ENCODE measurements at regions not wholly inside any gene's neighbourhood (a gene's known extent, or its start where the extent isn't known, plus 50 kb on each side); places are given as distances from the start of the nearest gene placed in this dataset.

- TF ChIP-seq ZBTB33 (IDR thresholded peaks at IDR 0.05; ENCODE audit: extremely low read depth, insufficient replicate concordance, low read length) = no peak
- no peak for TF ChIP-seq CEBPB (IDR thresholded peaks at IDR 0.05; ENCODE audit: low read depth)
- TF ChIP-seq TCF7L2 (IDR thresholded peaks at IDR 0.05; ENCODE audit: borderline replicate concordance, extremely low read depth, insufficient read depth, insufficient read length) = no peak
- TF ChIP-seq JUND (IDR thresholded peaks at IDR 0.05) = no peak
- TF ChIP-seq YY1 (IDR thresholded peaks at IDR 0.05; ENCODE audit: extremely low read depth, insufficient replicate concordance, low read depth, low read length) = no peak
These were observed 1540.0 kb upstream of the PABPC4L start (continued) for GRCh38 chr4:135741583-135741982.

- no TSS peak for BruUV-seq (replicated peaks)
- RAD21 ChIA-PET (ENCODE audit: low non-redundant PET in 1 of 2, low total read pairs in 2 of 2, uncharacterized antibody in 2 of 2, unreplicated experiment in 2 of 2) = no interaction called here
- no peaks in the 10 kb centered on the region for H3K27me3 ChIP-seq (ENCODE audit: insufficient read depth, low read length)
- no peaks in the 10 kb centered on the region for H3K36me3 ChIP-seq (ENCODE audit: control insufficient read depth in 1 of 2, insufficient read depth in 2 of 2, low read length in 2 of 2)
- H3K9me3 ChIP-seq (ENCODE audit: control insufficient read depth in 1 of 2, insufficient read depth in 1 of 2, low read depth in 1 of 2, low read length in 2 of 2) = no peaks in the 10 kb centered on the region
- H3K9me2 ChIP-seq (ENCODE audit: insufficient read depth) = no peaks in the 10 kb centered on the region
- H3K4me3 ChIP-seq (replicated peaks in 1 of 2; ENCODE audit: low read depth in 1 of 2, low read length in 2 of 2) = no peak overlapping the region
- no peak overlapping the region for H3K9ac ChIP-seq (ENCODE audit: low read length)
- POLR2A ChIA-PET = no interaction called here
- no peaks in the 10 kb centered on the region for H3K4me1 ChIP-seq (ENCODE audit: control insufficient read depth in 1 of 2, insufficient read depth in 2 of 2, low read length in 2 of 2)
- no peak overlapping the region for H3K27ac ChIP-seq (ENCODE audit: low read depth, low read length)
- H3K79me2 ChIP-seq (ENCODE audit: insufficient read depth, low read length) = no peaks in the 10 kb centered on the region
- H2AFZ ChIP-seq (ENCODE audit: low read depth, low read length, poor library complexity, severe bottlenecking) = no peak overlapping the region
- CTCF ChIA-PET = no interaction called here
- H3K4me2 ChIP-seq (ENCODE audit: low read length) = no peak overlapping the region
- no peak for ATAC-seq
- intact Hi-C loops (cut with micrococcal nuclease) = no loop called here
- no peaks in the 10 kb centered on the region for H4K20me1 ChIP-seq (ENCODE audit: insufficient read depth)
- no peak for DNase-seq (ENCODE audit: low read depth, low spot score)
- TF ChIP-seq TCF7L2 (IDR thresholded peaks at IDR 0.05; ENCODE audit: borderline replicate concordance, extremely low read depth, insufficient read depth, insufficient read length) (no peak), JUND (IDR thresholded peaks at IDR 0.05) (no peak), ELF1 (IDR thresholded peaks at IDR 0.05; ENCODE audit: borderline replicate concordance, low read depth) (no peak), CEBPB (IDR thresholded peaks at IDR 0.05; ENCODE audit: low read depth) (no peak), RAD21 (IDR thresholded peaks at IDR 0.05; ENCODE audit: low read depth) (no peak), REST (IDR thresholded peaks at IDR 0.05; ENCODE audit: low read depth) (no peak), EZH2phosphoT487 (IDR thresholded peaks at IDR 0.05; ENCODE audit: borderline replicate concordance) (no peak), ATF3 (IDR thresholded peaks at IDR 0.05) (no peak), POLR2A (IDR thresholded peaks at IDR 0.05; ENCODE audit: borderline replicate concordance, extremely low read depth, insufficient read depth, insufficient read length) (no peak), POLR2AphosphoS5 (IDR thresholded peaks at IDR 0.05; ENCODE audit: low read depth, low read length) (no peak), ZFX (IDR thresholded peaks at IDR 0.05) (no peak), ZNF274 (IDR thresholded peaks at IDR 0.05; ENCODE audit: low read depth, low read length) (no peak), FOSL1 (IDR thresholded peaks at IDR 0.05; ENCODE audit: low read depth) (no peak), CTCF (IDR thresholded peaks at IDR 0.05 in 2 of 3, conservative IDR thresholded peaks at IDR 0.05 in 1 of 3; ENCODE audit: borderline replicate concordance in 1 of 3, insufficient read depth in 1 of 3, low read depth in 2 of 3, low read length in 2 of 3) (no peak), EZH2 (IDR thresholded peaks at IDR 0.05) (no peak)
These were observed 1537.8 kb upstream of the PABPC4L start for GRCh38 chr4:135739354-135739753.

Measured in HCT116 (cell line).